CD14-positive monocyte (primary cell): ENCODE measurements at regions not wholly inside any gene's neighbourhood (a gene's known extent, or its start where the extent isn't known, plus 50 kb on each side); places are given as distances from the start of the nearest gene placed in this dataset.

Experiments
- DNase-seq, 3 donors: peaks; one replicate each; pipeline ENCODE4 v3.0.0-alpha.2; 2011 to 2022
- H2AFZ ChIP-seq: 2 replicates; pipeline ENCODE4 v1.6.0; 2012; ENCODE audit warnings: mild to moderate bottlenecking, low read depth, low read length, inconsistent platforms; ENCODE audit not compliant: insufficient read depth, poor library complexity, severe bottlenecking
- H3K27ac ChIP-seq, 2 donors: 1 replicate in 1 of 2; 2 replicates in 1 of 2; pipeline ENCODE4 v1.5.1; 2012 to 2013; ENCODE audit warnings: low read length in 2 of 2, control low read depth in 1 of 2, inconsistent platforms in 1 of 2, low read depth in 1 of 2, mild to moderate bottlenecking in 1 of 2
- H3K27me3 ChIP-seq, 2 donors: one replicate each; pipeline versions ENCODE4 v1.6.0 to v1.6.1; 2011 to 2013; ENCODE audit warnings: low read length in 2 of 2; ENCODE audit not compliant: control insufficient read depth in 2 of 2, insufficient read depth in 2 of 2
- H3K36me3 ChIP-seq, 2 donors: replicated peaks in 1 of 2; 1 replicate in 1 of 2; 2 replicates in 1 of 2; pipeline versions ENCODE4 v1.5.1 to v1.6.1; 2012 to 2013; ENCODE audit warnings: low read length in 2 of 2, control low read depth in 1 of 2, inconsistent platforms in 1 of 2, mild to moderate bottlenecking in 1 of 2; ENCODE audit not compliant: insufficient read depth in 2 of 2, control insufficient read depth in 1 of 2
- H3K4me1 ChIP-seq, 2 donors: 1 replicate in 1 of 2; 2 replicates in 1 of 2; pipeline versions ENCODE4 v1.5.1 to v1.6.1; 2012 to 2013; ENCODE audit warnings: low read length in 2 of 2, control low read depth in 1 of 2, inconsistent platforms in 1 of 2, mild to moderate bottlenecking in 1 of 2, moderate library complexity in 1 of 2; ENCODE audit not compliant: insufficient read depth in 2 of 2, control insufficient read depth in 1 of 2
- H3K4me2 ChIP-seq: replicated peaks from 2 replicates; pipeline ENCODE3; 2012; ENCODE audit warnings: low read length, moderate library complexity, mild to moderate bottlenecking; ENCODE audit not compliant: poor library complexity, severe bottlenecking; ENCODE audit errors: extremely low read depth
- H3K4me3 ChIP-seq, 3 experiments: fragments of 200-600 bp in 1 of 3; sonication (generic) in 1 of 3; replicated peaks in 1 of 3; 1 replicate in 2 of 3; 2 replicates in 1 of 3; pipeline ENCODE4 v1.5.1; 2011 to 2013; ENCODE audit warnings: low read length in 3 of 3, mild to moderate bottlenecking in 3 of 3, control low read depth in 2 of 3, low read depth in 2 of 3, inconsistent platforms in 1 of 3, moderate library complexity in 1 of 3
- H3K79me2 ChIP-seq: 2 replicates; pipeline ENCODE4 v1.6.0; 2012; ENCODE audit warnings: mild to moderate bottlenecking, control low read depth, inconsistent platforms, low read length, moderate library complexity; ENCODE audit not compliant: insufficient read depth
- H3K9ac ChIP-seq: 2 replicates; pipeline ENCODE4 v1.6.0; 2017; ENCODE audit warnings: low read length, mild to moderate bottlenecking; ENCODE audit not compliant: insufficient read depth, poor library complexity, severe bottlenecking
- H3K9me3 ChIP-seq, 2 donors: replicated peaks in 1 of 2; 1 replicate in 1 of 2; 2 replicates in 1 of 2; pipeline versions ENCODE4 v1.5.1 to v1.6.1; 2012 to 2013; ENCODE audit warnings: low read length in 2 of 2, control low read depth in 1 of 2; ENCODE audit not compliant: control insufficient read depth in 1 of 2, insufficient read depth in 1 of 2
- H4K20me1 ChIP-seq: 2 replicates; pipeline ENCODE4 v1.6.0; 2012; ENCODE audit warnings: mild to moderate bottlenecking, low read length, control low read depth, moderate library complexity; ENCODE audit not compliant: insufficient read depth
- H3K27ac Mint-ChIP-seq, 7 donors: one replicate each; pipeline ENCODE4 v1.8.0; 2020; ENCODE audit warnings: mild to moderate bottlenecking in 7 of 7, mixed read lengths in 7 of 7, moderate library complexity in 6 of 7, inconsistent platforms in 2 of 7
- H3K27me3 Mint-ChIP-seq, 3 donors: one replicate each; pipeline ENCODE4 v1.8.0; 2021 to 2022; ENCODE audit warnings: low read depth in 3 of 3, mild to moderate bottlenecking in 3 of 3, mixed read lengths in 3 of 3, moderate library complexity in 3 of 3, inconsistent platforms in 1 of 3
- H3K36me3 Mint-ChIP-seq, 2 donors: one replicate each; pipeline ENCODE4 v1.8.0; 2020; ENCODE audit warnings: mixed read lengths in 2 of 2, inconsistent platforms in 1 of 2, mild to moderate bottlenecking in 1 of 2
- H3K4me1 Mint-ChIP-seq: one replicate; pipeline ENCODE4 v1.8.0; 2020; ENCODE audit warnings: mild to moderate bottlenecking, mixed read lengths
- H3K4me3 Mint-ChIP-seq, 2 donors: one replicate each; pipeline ENCODE4 v1.8.0; 2020; ENCODE audit warnings: mild to moderate bottlenecking in 2 of 2, mixed read lengths in 2 of 2, moderate library complexity in 1 of 2
- H3K9me3 Mint-ChIP-seq, 7 donors: one replicate each; pipeline ENCODE4 v1.8.0; 2020 to 2022; ENCODE audit warnings: mixed read lengths in 7 of 7, mild to moderate bottlenecking in 6 of 7, moderate library complexity in 6 of 7, inconsistent platforms in 2 of 7
- CTCF ChIP-seq: fragments of 200-600 bp; IDR thresholded peaks from one replicate; pipeline ENCODE4 v1.8.0; 2022; ENCODE audit warnings: antibody characterized with exemption, mild to moderate bottlenecking
- WGBS: methylation state at CpG from one replicate; pipeline ENCODE4 v1.1.5; 2013; ENCODE audit warnings: missing lambda C conversion rate; ENCODE audit not compliant: insufficient coverage; 5-methylcytosine and 5-hydroxymethylcytosine counted together
- intact Hi-C, 2 donors: fragments of 100-400 bp; cut with micrococcal nuclease; formaldehyde crosslinking; loops; one replicate each; pipeline versions ENCODE4 v1.15.0 to v1.15.1; 2023

- TF ChIP-seq CTCF, result no peak
- no peaks in the 10 kb centered on the region for H3K79me2 ChIP-seq
- H3K4me2 ChIP-seq, result no peak overlapping the region
- H3K9ac ChIP-seq, result no peak overlapping the region
- DNase-seq, result no peak
- Mint-ChIP-seq H3K27ac (no peak overlapping the region), H3K27me3 (no peaks in the 10 kb centered on the region), H3K36me3 (no peaks in the 10 kb centered on the region), H3K9me3 (peaks cover 0 to 3% (median 0%) of the 10 kb centered on the region in 7 donors), H3K4me3 (no peak overlapping the region), H3K4me1 (no peaks in the 10 kb centered on the region)
- H3K27me3 ChIP-seq, result no peaks in the 10 kb centered on the region
- no peaks in the 10 kb centered on the region for H3K9me3 ChIP-seq
- H2AFZ ChIP-seq, result no peak overlapping the region
- intact Hi-C loops, result no loop called here
- H3K4me3 ChIP-seq, result no peak overlapping the region
- no peaks in the 10 kb centered on the region for H4K20me1 ChIP-seq
- no peaks in the 10 kb centered on the region for H3K4me1 ChIP-seq
- no peak overlapping the region for H3K27ac ChIP-seq
- no peaks in the 10 kb centered on the region for H3K36me3 ChIP-seq
Measured at GRCh38 chr4:119858176-119858575, 208.5 kb downstream of the MAD2L1 start.

GRCh38 chr4:119854364-119854763 is 212.3 kb downstream of the MAD2L1 start:
- H3K4me1 Mint-ChIP-seq, result no peaks in the 10 kb centered on the region
- Histone ChIP-seq H3K79me2 (no peaks in the 10 kb centered on the region), H2AFZ (no peak overlapping the region), H3K4me2 (no peak overlapping the region), H3K4me1 (no peaks in the 10 kb centered on the region), H3K9ac (no peak overlapping the region), H3K27ac (no peak overlapping the region), H3K4me3 (no peak overlapping the region), H4K20me1 (no peaks in the 10 kb centered on the region), H3K9me3 (no peaks in the 10 kb centered on the region), H3K27me3 (no peaks in the 10 kb centered on the region), H3K36me3 (no peaks in the 10 kb centered on the region)
- H3K27ac Mint-ChIP-seq, result no peak overlapping the region
- no CpG with 5 or more reads among the region's 1 CpG for WGBS
- DNase-seq, result no peak
- no peaks in the 10 kb centered on the region for H3K36me3 Mint-ChIP-seq
- peaks cover 0 to 3% (median 0%) of the 10 kb centered on the region in 7 donors for H3K9me3 Mint-ChIP-seq
- H3K27me3 Mint-ChIP-seq, result no peaks in the 10 kb centered on the region
- intact Hi-C loops, result no loop called here
- no peak overlapping the region for H3K4me3 Mint-ChIP-seq
- no peak for TF ChIP-seq CTCF
